Panc1 (cell line): ENCODE measurements at regions not wholly inside any gene's neighbourhood (a gene's known extent, or its start where the extent isn't known, plus 50 kb on each side); places are given as distances from the start of the nearest gene placed in this dataset.

Experiments used
- ATAC-seq: fragments of 200-7000 bp; cut with Tn5 transposase; 2 replicates; pipeline ENCODE4 v1.9.1; 2020; ENCODE audit warnings: mild to moderate bottlenecking, moderate library complexity
- BruUV-seq: library from RNA; stranded (reverse); fragments of 400-500 nt; replicated peaks from 2 replicates; lab custom pipeline; 2021; lab: Mats Ljungman, UMichigan
- CTCF ChIA-PET: fragments of 300-600 bp; sonication (Branson Sonifier 250); formaldehyde crosslinking; loops from one replicate; lab custom pipeline; 2022; ENCODE audit warnings: antibody characterized with exemption; lab: Charles Lee
- POLR2A ChIA-PET: fragments of 300-600 bp; sonication (Branson Sonifier 250); formaldehyde crosslinking; loops from one replicate; lab custom pipeline; 2022; ENCODE audit warnings: antibody characterized with exemption; lab: Charles Lee
- DNase-seq: peaks from one replicate; pipeline ENCODE4 v3.0.0-alpha.2; 2010; ENCODE audit warnings: low read depth, low spot score
- H3K27ac ChIP-seq: 2 replicates; pipeline ENCODE4 v1.5.1; 2011; ENCODE audit warnings: mild to moderate bottlenecking, low read length, inconsistent platforms
- H3K27me3 ChIP-seq: fragments of 200-500 bp; sonication (Bioruptor generic); 2 replicates; pipeline ENCODE4 v1.6.0; 2014; ENCODE audit warnings: low read length, inconsistent platforms; ENCODE audit not compliant: control insufficient read depth, insufficient read depth
- H3K36me3 ChIP-seq: fragments of 200-500 bp; sonication (Bioruptor generic); 2 replicates; pipeline ENCODE4 v1.5.1; 2014; ENCODE audit warnings: inconsistent platforms, mild to moderate bottlenecking, low read length, moderate library complexity; ENCODE audit not compliant: control insufficient read depth, insufficient read depth
- H3K4me1 ChIP-seq: 2 replicates; pipeline ENCODE4 v1.5.1; 2011; ENCODE audit warnings: inconsistent platforms, mild to moderate bottlenecking, low read length, moderate library complexity; ENCODE audit not compliant: control insufficient read depth, insufficient read depth
- H3K4me3 ChIP-seq, 2 experiments: 2 replicates each; pipeline ENCODE4 v1.5.1; 2011 to 2012; ENCODE audit warnings: low read depth in 2 of 2, low read length in 2 of 2, mild to moderate bottlenecking in 2 of 2, inconsistent platforms in 1 of 2, moderate library complexity in 1 of 2
- H3K9me3 ChIP-seq: fragments of 200-500 bp; sonication (Bioruptor generic); 2 replicates; pipeline ENCODE4 v1.5.1; 2014; ENCODE audit warnings: low read depth, mild to moderate bottlenecking, inconsistent platforms, low read length, moderate library complexity; ENCODE audit not compliant: control insufficient read depth, insufficient read depth
- CTCF ChIP-seq: fragments of 450-650 bp; IDR thresholded peaks from 2 replicates; pipeline ENCODE4 v1.5.1; 2017; ENCODE audit warnings: mild to moderate bottlenecking
- POLR2AphosphoS5 ChIP-seq: IDR thresholded peaks from 2 replicates; pipeline ENCODE4 v1.6.1; 2012; ENCODE audit warnings: mild to moderate bottlenecking, low read depth, low read length, moderate library complexity
- REST ChIP-seq, 2 experiments: IDR thresholded peaks; 2 replicates each; pipeline ENCODE4 v1.6.1; 2011 to 2012; ENCODE audit warnings: low read depth in 2 of 2, control low read depth in 1 of 2, low read length in 1 of 2, mild to moderate bottlenecking in 1 of 2, moderate library complexity in 1 of 2; ENCODE audit not compliant: insufficient read depth in 1 of 2
- SIN3A ChIP-seq: IDR thresholded peaks from 2 replicates; pipeline ENCODE4 v1.6.1; 2012; ENCODE audit warnings: low read depth, mild to moderate bottlenecking, low read length, moderate library complexity, borderline replicate concordance; ENCODE audit not compliant: insufficient read depth
- TCF7L2 ChIP-seq: IDR thresholded peaks from 2 replicates; pipeline ENCODE4 v1.6.1; 2011; ENCODE audit warnings: mild to moderate bottlenecking, low read depth, low read length, inconsistent platforms
- in situ Hi-C: cut with HindIII; loops from 2 replicates; pipeline ENCODE4 v1.10.0; 2016; ENCODE audit warnings: low sequenced_read_pairs, low pct_unique_long_range_greater_than_20kb
- intact Hi-C: fragments of 100-400 bp; cut with micrococcal nuclease; formaldehyde crosslinking; loops from one replicate; pipeline ENCODE4 v1.10.0; 2022; ENCODE audit not compliant: unreplicated experiment

DNA sequence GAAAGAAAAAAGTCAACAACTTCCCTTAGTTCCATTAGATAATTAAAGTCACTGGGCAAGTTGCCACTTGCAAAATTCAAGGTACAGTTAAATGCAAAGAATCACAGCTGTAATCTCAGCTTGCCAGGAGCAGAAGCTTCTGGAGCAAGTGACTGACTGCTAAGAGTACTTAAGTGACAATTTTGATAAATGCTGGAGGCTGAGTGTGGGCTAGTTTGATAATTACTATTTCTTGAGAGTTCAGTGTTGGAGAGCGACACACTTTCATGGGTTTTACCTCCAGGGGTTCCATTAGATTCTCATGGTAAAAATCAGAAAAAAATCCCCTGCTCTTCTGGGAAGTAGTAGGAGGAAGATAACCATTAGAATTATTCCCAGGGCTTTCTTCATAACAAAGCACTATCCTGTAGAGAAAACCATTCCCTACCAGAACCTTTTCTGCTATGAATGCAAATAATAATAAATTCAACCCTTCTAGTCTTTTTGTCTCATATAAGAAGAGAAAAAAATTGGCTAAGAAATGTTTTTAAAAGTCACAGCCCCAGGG is 486.3 kb downstream of the POM121L12 start:
- Histone ChIP-seq H3K27me3 (no peaks in the 10 kb centered on the region), H3K4me3 (no peak overlapping the region), H3K27ac (no peak overlapping the region), H3K9me3 (no peaks in the 10 kb centered on the region), H3K4me1 (no peaks in the 10 kb centered on the region), H3K36me3 (no peaks in the 10 kb centered on the region)
- DNase-seq (no peak), ATAC-seq (no peak)
- intact Hi-C loops = loop anchor here (10.0 kb wide), 1 partner anchor 57 kb away; no protein-coding TSS in a partner anchor
- BruUV-seq = no TSS peak
- no peak for TF ChIP-seq REST (IDR thresholded peaks at IDR 0.05; ENCODE audit: insufficient read depth in 1 of 2, low read depth in 2 of 2, low read length in 1 of 2)
- no peak for TF ChIP-seq TCF7L2
- TF ChIP-seq POLR2AphosphoS5 = no peak
- no peak for TF ChIP-seq SIN3A
- TF ChIP-seq CTCF = no peak
- CTCF ChIA-PET = no interaction called here
- POLR2A ChIA-PET = no interaction called here
- in situ Hi-C loops = no loop called here

GRCh38 chr7:53539558-53539957 is 504.1 kb downstream of the POM121L12 start:
- CTCF ChIA-PET = no interaction called here
- Histone ChIP-seq H3K27me3 (no peaks in the 10 kb centered on the region), H3K36me3 (no peaks in the 10 kb centered on the region), H3K4me3 (no peak overlapping the region), H3K27ac (no peak overlapping the region), H3K4me1 (no peaks in the 10 kb centered on the region), H3K9me3 (no peaks in the 10 kb centered on the region; the same call in 1 of the 2 replicates)
- no peak for TF ChIP-seq SIN3A
- TF ChIP-seq TCF7L2 = no peak
- no TSS peak for BruUV-seq
- DNase-seq (no peak), ATAC-seq (no peak)
- POLR2A ChIA-PET = no interaction called here
- in situ Hi-C loops (no loop called here), intact Hi-C loops (no loop called here)

- in situ Hi-C loops = no loop called here
These were observed 506.0 kb downstream of the POM121L12 start for GRCh38 chr7:53541475-53541874.

More at GRCh38 chr7:53541475-53541874, 506.0 kb downstream of the POM121L12 start:
- TF ChIP-seq SIN3A (no peak), POLR2AphosphoS5 (no peak), REST (IDR thresholded peaks at IDR 0.05; ENCODE audit: insufficient read depth in 1 of 2, low read depth in 2 of 2, low read length in 1 of 2) (no peak), TCF7L2 (no peak)
- ChIA-PET CTCF (no interaction called here), POLR2A (no interaction called here)
- no TSS peak for BruUV-seq
- ATAC-seq (no peak), DNase-seq (no peak)
- Histone ChIP-seq H3K4me1 (no peaks in the 10 kb centered on the region), H3K4me3 (no peak overlapping the region), H3K36me3 (no peaks in the 10 kb centered on the region), H3K27ac (no peak overlapping the region), H3K9me3 (no peaks in the 10 kb centered on the region; the same call in 1 of the 2 replicates), H3K27me3 (no peaks in the 10 kb centered on the region)
- intact Hi-C loops = no loop called here
